Liver (tissue), 8 donors: ENCODE measurements at regions not wholly inside any gene's neighbourhood (a gene's known extent, or its start where the extent isn't known, plus 50 kb on each side); places are given as distances from the start of the nearest gene placed in this dataset.

Experiments
- DNase-seq: peaks from one replicate; pipeline ENCODE4 v3.0.0-alpha.2; 2017; ENCODE audit warnings: low spot score
- H3K27ac ChIP-seq, 2 donors: one replicate each; pipeline ENCODE4 v1.7.0; 2013; ENCODE audit warnings: inconsistent platforms in 2 of 2, low read length in 2 of 2, control low read depth in 1 of 2, low read depth in 1 of 2, mild to moderate bottlenecking in 1 of 2
- H3K27me3 ChIP-seq, 4 donors: one replicate each; pipeline versions ENCODE4 v1.6.1 to v1.7.0; 2013; ENCODE audit warnings: low read length in 3 of 4, inconsistent platforms in 1 of 4, mild to moderate bottlenecking in 1 of 4, moderate library complexity in 1 of 4; ENCODE audit not compliant: control insufficient read depth in 4 of 4, insufficient read depth in 4 of 4
- H3K36me3 ChIP-seq, 4 donors: one replicate each; pipeline versions ENCODE4 v1.6.1 to v1.7.0; 2013; ENCODE audit warnings: low read length in 3 of 4, mild to moderate bottlenecking in 3 of 4, low read depth in 1 of 4, moderate library complexity in 1 of 4; ENCODE audit not compliant: control insufficient read depth in 4 of 4, insufficient read depth in 3 of 4
- H3K4me1 ChIP-seq, 4 donors: one replicate each; pipeline versions ENCODE4 v1.6.1 to v1.7.0; 2013; ENCODE audit warnings: low read length in 3 of 4, mild to moderate bottlenecking in 3 of 4, moderate library complexity in 1 of 4; ENCODE audit not compliant: control insufficient read depth in 4 of 4, insufficient read depth in 4 of 4
- H3K4me3 ChIP-seq, 3 donors: one replicate each; pipeline versions ENCODE4 v1.6.1 to v1.7.0; 2013; ENCODE audit warnings: low read length in 3 of 3, control low read depth in 1 of 3, low read depth in 1 of 3, mild to moderate bottlenecking in 1 of 3
- H3K9ac ChIP-seq, 2 donors: one replicate each; pipeline ENCODE4 v1.7.0; 2013; ENCODE audit warnings: low read length in 2 of 2, mild to moderate bottlenecking in 2 of 2, moderate library complexity in 2 of 2, control low read depth in 1 of 2, low read depth in 1 of 2
- H3K9me3 ChIP-seq, 4 donors: one replicate each; pipeline versions ENCODE4 v1.6.1 to v1.7.0; 2013; ENCODE audit warnings: low read length in 3 of 4; ENCODE audit not compliant: control insufficient read depth in 4 of 4
- CTCF ChIP-seq: fragments of 150-350 bp; IDR thresholded peaks from 2 replicates; pipeline ENCODE4 v1.5.1; 2017; ENCODE audit warnings: improper control_type of control experiment, low read depth, low read length; ENCODE audit not compliant: missing input control
- EGR1 ChIP-seq, 2 donors: IDR thresholded peaks; 2 replicates each; pipeline ENCODE4 v1.6.1; 2016 to 2018; ENCODE audit warnings: antibody characterized with exemption in 2 of 2, low read depth in 2 of 2
- GABPA ChIP-seq, 2 donors: IDR thresholded peaks in 1 of 2; conservative IDR thresholded peaks in 1 of 2; 2 replicates each; pipeline ENCODE4 v1.6.1; 2016; ENCODE audit warnings: antibody characterized with exemption in 2 of 2, mild to moderate bottlenecking in 1 of 2, moderate library complexity in 1 of 2
- HNF4G ChIP-seq: IDR thresholded peaks from 2 replicates; pipeline ENCODE4 v1.6.1; 2016; ENCODE audit warnings: antibody characterized with exemption
- JUND ChIP-seq, 2 donors: IDR thresholded peaks; 2 replicates each; pipeline ENCODE4 v1.6.1; 2016; ENCODE audit warnings: antibody characterized with exemption in 2 of 2
- MAX ChIP-seq: IDR thresholded peaks from 2 replicates; pipeline ENCODE4 v1.6.1; 2016; ENCODE audit warnings: antibody characterized with exemption
- NR2F2 ChIP-seq: IDR thresholded peaks from 2 replicates; pipeline ENCODE4 v1.6.1; 2016; ENCODE audit warnings: antibody characterized with exemption
- RAD21 ChIP-seq, 2 donors: IDR thresholded peaks; 2 replicates each; pipeline ENCODE4 v1.6.1; 2016; ENCODE audit warnings: antibody characterized with exemption in 2 of 2, mild to moderate bottlenecking in 2 of 2
- REST ChIP-seq: IDR thresholded peaks from 2 replicates; pipeline ENCODE4 v1.6.1; 2016; ENCODE audit warnings: antibody characterized with exemption, mild to moderate bottlenecking
- RXRA ChIP-seq, 2 donors: IDR thresholded peaks; 2 replicates each; pipeline ENCODE4 v1.6.1; 2017 to 2018; ENCODE audit warnings: antibody characterized with exemption in 2 of 2, mild to moderate bottlenecking in 1 of 2
- YY1 ChIP-seq: IDR thresholded peaks from 2 replicates; pipeline ENCODE4 v1.6.1; 2016; ENCODE audit warnings: antibody characterized with exemption, mild to moderate bottlenecking
- ZBTB33 ChIP-seq: IDR thresholded peaks from 2 replicates; pipeline ENCODE4 v1.6.1; 2016; ENCODE audit warnings: antibody characterized with exemption
- WGBS: extraction: QIAGEN DNeasy Blood & Tissue Kit; methylation state at CpG from one replicate; pipeline ENCODE4 v1.1.7; 2013; 5-methylcytosine and 5-hydroxymethylcytosine counted together
- donor health status: healthy.
- donor health status: healthy.
- donor health status: healthy.
- donor health status: healthy.
- donor health status: healthy.

- no peaks in the 10 kb centered on the region for H3K4me1 ChIP-seq
- TF ChIP-seq EGR1 (IDR thresholded peaks at IDR 0.05; ENCODE audit: low read depth in 2 of 2) (no peak), CTCF (peak; percentile 26), RAD21 (IDR thresholded peaks at IDR 0.05) (peak; percentile 67 to 73)
- WGBS = 8% methylated on average over 1 of the region's 1 CpG
- H3K9me3 ChIP-seq = no peaks in the 10 kb centered on the region
- H3K4me3 ChIP-seq = no peak overlapping the region
- peaks cover 0 to 3% (median 0%) of the 10 kb centered on the region in 4 donors for H3K27me3 ChIP-seq
- no peak for DNase-seq
- no peak overlapping the region for H3K9ac ChIP-seq
- H3K36me3 ChIP-seq = no peaks in the 10 kb centered on the region
- no peak overlapping the region for H3K27ac ChIP-seq
Measured at GRCh38 chr21:27476696-27477095, 509.8 kb upstream of the ADAMTS5 start.

GRCh38 chr21:27475363-27475955 is 508.6 kb upstream of the ADAMTS5 start:
- no peak overlapping the region for H3K4me3 ChIP-seq
- no peaks in the 10 kb centered on the region for H3K4me1 ChIP-seq
- DNase-seq = no peak
- H3K9me3 ChIP-seq = no peaks in the 10 kb centered on the region
- 86% methylated on average over 7 of the region's 7 CpGs for WGBS
- H3K36me3 ChIP-seq = no peaks in the 10 kb centered on the region
- no peak overlapping the region for H3K9ac ChIP-seq
- H3K27ac ChIP-seq = no peak overlapping the region
- TF ChIP-seq ZBTB33 (no peak), JUND (IDR thresholded peaks at IDR 0.05) (no peak), MAX (no peak), EGR1 (IDR thresholded peaks at IDR 0.05; ENCODE audit: low read depth in 2 of 2) (no peak)
- H3K27me3 ChIP-seq = peaks cover 0 to 3% (median 0%) of the 10 kb centered on the region in 4 donors

- H3K4me3 ChIP-seq = no peak overlapping the region
- no peak overlapping the region for H3K27ac ChIP-seq
- H3K9me3 ChIP-seq = no peaks in the 10 kb centered on the region
- WGBS = 56% methylated on average over 2 of the region's 2 CpGs
- no peaks in the 10 kb centered on the region for H3K4me1 ChIP-seq
- DNase-seq = no peak
- no peaks in the 10 kb centered on the region for H3K36me3 ChIP-seq
- no peaks in the 10 kb centered on the region for H3K27me3 ChIP-seq
- H3K9ac ChIP-seq = no peak overlapping the region
- no peak for TF ChIP-seq NR2F2
- TF ChIP-seq RAD21 (IDR thresholded peaks at IDR 0.05) = no peak
Measured at GRCh38 chr21:27467366-27467765, 500.5 kb upstream of the ADAMTS5 start.

- no peak for DNase-seq
- H3K4me1 ChIP-seq = no peaks in the 10 kb centered on the region
- H3K9me3 ChIP-seq = no peaks in the 10 kb centered on the region
- no peak overlapping the region for H3K27ac ChIP-seq
- H3K9ac ChIP-seq = no peak overlapping the region
- no peaks in the 10 kb centered on the region for H3K36me3 ChIP-seq
- WGBS = 58% methylated on average over 3 of the region's 3 CpGs
- H3K4me3 ChIP-seq = no peak overlapping the region
- H3K27me3 ChIP-seq = no peaks in the 10 kb centered on the region
- TF ChIP-seq GABPA (IDR thresholded peaks at IDR 0.05 in 1 of 2, conservative IDR thresholded peaks at IDR 0.05 in 1 of 2) (no peak), HNF4G (no peak), EGR1 (IDR thresholded peaks at IDR 0.05; ENCODE audit: low read depth in 2 of 2) (no peak), RAD21 (IDR thresholded peaks at IDR 0.05) (no peak), RXRA (IDR thresholded peaks at IDR 0.05) (no peak), MAX (no peak), JUND (IDR thresholded peaks at IDR 0.05) (no peak), YY1 (no peak), REST (no peak)
Measured at GRCh38 chr21:27466140-27466539, 499.3 kb upstream of the ADAMTS5 start.
